ENCODE measurements at regions not wholly inside any gene's neighbourhood (a gene's known extent, or its start where the extent isn't known, plus 50 kb on each side); places are given as distances from the start of the nearest gene placed in this dataset.

DNA sequence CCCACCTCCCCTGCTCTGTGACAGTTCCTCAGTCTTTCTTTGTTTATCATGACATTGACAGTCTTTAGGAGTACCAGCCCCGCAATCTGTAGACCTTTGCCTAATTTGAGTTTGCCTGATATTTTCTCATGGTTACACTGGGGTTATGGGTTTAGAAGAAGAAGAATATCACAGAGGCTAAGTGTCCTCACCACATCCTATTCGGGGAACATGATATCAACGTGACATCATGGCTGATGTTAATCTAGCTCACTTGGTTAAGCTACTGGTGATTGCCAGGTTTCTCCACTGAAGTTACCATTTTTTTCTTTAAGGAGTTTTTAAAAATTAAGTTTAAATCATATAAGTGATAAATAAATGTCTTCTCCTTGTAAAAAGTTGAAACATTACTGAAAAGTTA, 127.5 kb downstream of the CEP57L1 start:
- H3K4me2 ChIP-seq (ENCODE audit: low read length) = no peak overlapping the region
- no peak overlapping the region for H3K27ac ChIP-seq
- no peak overlapping the region for H3K9ac ChIP-seq
- H3K36me3 ChIP-seq (ENCODE audit: control insufficient read depth, insufficient read depth, low read length) = no peaks in the 10 kb centered on the region
- no peaks in the 10 kb centered on the region for H3K9me3 ChIP-seq (ENCODE audit: control insufficient read depth, low read length)
- H3K4me1 ChIP-seq = no peaks in the 10 kb centered on the region
- no peak overlapping the region for H3K4me3 ChIP-seq (ENCODE audit: low read depth, low read length)
- H2AFZ ChIP-seq = no peak overlapping the region
- TF ChIP-seq, protein P1, sequence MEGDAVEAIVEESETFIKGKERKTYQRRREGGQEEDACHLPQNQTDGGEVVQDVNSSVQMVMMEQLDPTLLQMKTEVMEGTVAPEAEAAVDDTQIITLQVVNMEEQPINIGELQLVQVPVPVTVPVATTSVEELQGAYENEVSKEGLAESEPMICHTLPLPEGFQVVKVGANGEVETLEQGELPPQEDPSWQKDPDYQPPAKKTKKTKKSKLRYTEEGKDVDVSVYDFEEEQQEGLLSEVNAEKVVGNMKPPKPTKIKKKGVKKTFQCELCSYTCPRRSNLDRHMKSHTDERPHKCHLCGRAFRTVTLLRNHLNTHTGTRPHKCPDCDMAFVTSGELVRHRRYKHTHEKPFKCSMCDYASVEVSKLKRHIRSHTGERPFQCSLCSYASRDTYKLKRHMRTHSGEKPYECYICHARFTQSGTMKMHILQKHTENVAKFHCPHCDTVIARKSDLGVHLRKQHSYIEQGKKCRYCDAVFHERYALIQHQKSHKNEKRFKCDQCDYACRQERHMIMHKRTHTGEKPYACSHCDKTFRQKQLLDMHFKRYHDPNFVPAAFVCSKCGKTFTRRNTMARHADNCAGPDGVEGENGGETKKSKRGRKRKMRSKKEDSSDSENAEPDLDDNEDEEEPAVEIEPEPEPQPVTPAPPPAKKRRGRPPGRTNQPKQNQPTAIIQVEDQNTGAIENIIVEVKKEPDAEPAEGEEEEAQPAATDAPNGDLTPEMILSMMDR (IDR thresholded peaks at IDR 0.05) = no peak
- no peaks in the 10 kb centered on the region for H3K79me2 ChIP-seq
- H3K27me3 ChIP-seq (ENCODE audit: control insufficient read depth, insufficient read depth, low read length) = no peaks in the 10 kb centered on the region

DNA sequence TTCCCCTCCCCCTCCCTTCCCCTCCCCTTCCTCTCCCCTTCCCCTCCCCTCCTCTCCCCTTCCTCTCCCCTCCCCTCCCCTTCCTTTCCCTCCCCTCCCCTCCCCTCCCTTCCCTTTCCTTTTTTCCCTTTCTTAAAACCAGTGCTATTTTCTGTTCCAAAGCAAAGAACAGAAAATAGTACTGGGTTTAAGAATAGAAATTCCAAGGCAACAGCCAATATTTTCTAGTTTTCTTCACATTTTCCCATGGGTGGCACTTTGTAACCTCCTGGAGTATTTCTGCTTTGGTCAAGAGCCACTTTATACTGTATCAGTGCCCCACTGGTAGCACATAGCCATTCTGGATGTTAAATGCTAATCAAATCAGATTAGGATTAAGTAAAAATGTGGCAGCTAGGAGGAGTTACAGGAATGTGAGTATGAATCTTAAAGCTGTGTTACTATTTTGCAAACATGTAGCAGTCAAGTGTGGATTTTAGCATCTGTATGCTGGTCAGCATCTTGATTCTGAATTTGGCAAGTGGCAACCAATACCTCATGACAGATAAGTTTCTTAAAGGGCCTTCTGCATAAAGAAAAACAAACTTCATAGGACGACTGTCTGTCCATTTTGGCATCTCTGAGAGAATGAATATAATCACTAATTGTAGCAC, 126.4 kb downstream of the CEP57L1 start:
- TF ChIP-seq, protein P1 (IDR thresholded peaks at IDR 0.05) = no peak
- no peak overlapping the region for H3K4me2 ChIP-seq (ENCODE audit: low read length)
- H3K4me1 ChIP-seq = no peaks in the 10 kb centered on the region
- H3K9me3 ChIP-seq (ENCODE audit: control insufficient read depth, low read length) = no peaks in the 10 kb centered on the region
- H3K36me3 ChIP-seq (ENCODE audit: control insufficient read depth, insufficient read depth, low read length) = no peaks in the 10 kb centered on the region
- no peaks in the 10 kb centered on the region for H3K79me2 ChIP-seq
- H3K27ac ChIP-seq = no peak overlapping the region
- peak overlapping the region; percentile 41 for H2AFZ ChIP-seq
- no peaks in the 10 kb centered on the region for H3K27me3 ChIP-seq (ENCODE audit: control insufficient read depth, insufficient read depth, low read length)
- no peak overlapping the region for H3K4me3 ChIP-seq (ENCODE audit: low read depth, low read length)
- no peak overlapping the region for H3K9ac ChIP-seq

Measured in parathyroid adenoma (tissue), 2 donors.